H9 (cell line): ENCODE measurements at regions not wholly inside any gene's neighbourhood (a gene's known extent, or its start where the extent isn't known, plus 50 kb on each side); places are given as distances from the start of the nearest gene placed in this dataset.

ENCODE experiments used
- DNase-seq: peaks from one replicate; pipeline ENCODE4 v3.0.0-alpha.2; 2017
- H2AFZ ChIP-seq: one replicate; pipeline ENCODE4 v1.6.1; 2013; ENCODE audit warnings: mild to moderate bottlenecking, low read length, control low read depth, moderate library complexity
- H2AK5ac ChIP-seq: 2 replicates; pipeline ENCODE4 v1.6.1; 2013; ENCODE audit warnings: low read length, control low read depth, mixed read lengths; ENCODE audit not compliant: insufficient read length
- H2BK120ac ChIP-seq: one replicate; pipeline ENCODE4 v1.6.1; 2013; ENCODE audit warnings: low read depth, mild to moderate bottlenecking, low read length, control low read depth, inconsistent platforms; ENCODE audit not compliant: poor library complexity, severe bottlenecking
- H2BK12ac ChIP-seq: 2 replicates; pipeline ENCODE4 v1.6.1; 2013; ENCODE audit warnings: low read length, control low read depth, mixed read lengths, low read depth; ENCODE audit not compliant: insufficient read length
- H2BK15ac ChIP-seq: 2 replicates; pipeline ENCODE4 v1.6.1; 2013; ENCODE audit warnings: low read depth, low read length, control low read depth
- H2BK20ac ChIP-seq: one replicate; pipeline ENCODE4 v1.6.1; 2013; ENCODE audit warnings: low read depth, mild to moderate bottlenecking, low read length, control low read depth, inconsistent platforms; ENCODE audit not compliant: poor library complexity, severe bottlenecking
- H2BK5ac ChIP-seq: 2 replicates; pipeline ENCODE4 v1.6.1; 2013; ENCODE audit warnings: low read length, control low read depth, mixed read lengths; ENCODE audit not compliant: insufficient read length
- H3K14ac ChIP-seq: 2 replicates; pipeline ENCODE4 v1.6.1; 2013; ENCODE audit warnings: low read length, control low read depth; ENCODE audit not compliant: insufficient read depth
- H3K18ac ChIP-seq: 2 replicates; pipeline ENCODE4 v1.6.1; 2013; ENCODE audit warnings: low read depth, mild to moderate bottlenecking, mixed read lengths, low read length, control low read depth; ENCODE audit not compliant: insufficient read length
- H3K23ac ChIP-seq: 2 replicates; pipeline ENCODE4 v1.6.1; 2013; ENCODE audit warnings: low read length, control low read depth, mixed read lengths, low read depth; ENCODE audit not compliant: insufficient read length
- H3K23me2 ChIP-seq: 2 replicates; pipeline ENCODE4 v1.6.1; 2013; ENCODE audit warnings: low read depth, mild to moderate bottlenecking, mixed read lengths, low read length, control low read depth; ENCODE audit not compliant: insufficient read length, poor library complexity, severe bottlenecking
- H3K27ac ChIP-seq: 2 replicates; pipeline ENCODE4 v1.5.1; 2013; ENCODE audit warnings: low read length, control low read depth, mixed read lengths, low read depth; ENCODE audit not compliant: insufficient read length
- H3K27me3 ChIP-seq: 2 replicates; pipeline ENCODE4 v1.6.1; 2013; ENCODE audit warnings: low read length, control low read depth, inconsistent platforms; ENCODE audit not compliant: insufficient read depth
- H3K4ac ChIP-seq: 2 replicates; pipeline ENCODE4 v1.6.1; 2013; ENCODE audit warnings: low read depth, mild to moderate bottlenecking, control low read depth, inconsistent platforms, low read length, moderate library complexity
- H3K4me1 ChIP-seq: 2 replicates; pipeline ENCODE4 v1.6.1; 2013; ENCODE audit warnings: low read length, control low read depth, inconsistent platforms; ENCODE audit not compliant: insufficient read depth
- H3K4me2 ChIP-seq: 2 replicates; pipeline ENCODE4 v1.6.1; 2013; ENCODE audit warnings: low read length, control low read depth, mixed read lengths; ENCODE audit not compliant: insufficient read length, insufficient read depth
- H3K56ac ChIP-seq: 2 replicates; pipeline ENCODE4 v1.6.1; 2013; ENCODE audit warnings: low read depth, mild to moderate bottlenecking, mixed read lengths, low read length, control low read depth; ENCODE audit not compliant: insufficient read length
- H3K79me1 ChIP-seq: 2 replicates; pipeline ENCODE4 v1.6.1; 2013; ENCODE audit warnings: low read depth, mild to moderate bottlenecking, moderate library complexity, low read length, control low read depth, inconsistent platforms; ENCODE audit not compliant: insufficient read depth, poor library complexity, severe bottlenecking
- H3K79me2 ChIP-seq: 2 replicates; pipeline ENCODE4 v1.6.1; 2013; ENCODE audit warnings: low read length, control low read depth, inconsistent platforms; ENCODE audit not compliant: insufficient read depth
- H3K9ac ChIP-seq: 2 replicates; pipeline ENCODE4 v1.6.1; 2013; ENCODE audit warnings: low read length, control low read depth, mixed read lengths; ENCODE audit not compliant: insufficient read length; ENCODE audit errors: extremely low read depth
- H3K9me3 ChIP-seq: one replicate; pipeline ENCODE4 v1.6.1; 2013; ENCODE audit warnings: low read depth, low read length, inconsistent platforms; ENCODE audit not compliant: control insufficient read depth
- H3T11ph ChIP-seq: one replicate; pipeline ENCODE4 v1.6.1; 2013; ENCODE audit warnings: mild to moderate bottlenecking, low read length, control low read depth, inconsistent platforms
- H4K20me1 ChIP-seq: one replicate; pipeline ENCODE4 v1.6.1; 2013; ENCODE audit not compliant: control insufficient read depth, insufficient read length, insufficient read depth
- H4K5ac ChIP-seq: 2 replicates; pipeline ENCODE4 v1.6.1; 2013; ENCODE audit warnings: low read depth, mild to moderate bottlenecking, mixed read lengths, low read length, control low read depth; ENCODE audit not compliant: insufficient read length
- H4K8ac ChIP-seq: replicated peaks from 2 replicates; pipeline ENCODE4 v1.6.1; 2013; ENCODE audit warnings: low read length, control low read depth, mixed read lengths, low read depth; ENCODE audit not compliant: insufficient read length
- H4K91ac ChIP-seq: 2 replicates; pipeline ENCODE4 v1.6.1; 2013; ENCODE audit warnings: low read depth, mild to moderate bottlenecking, moderate library complexity, mixed read lengths, low read length, control low read depth; ENCODE audit not compliant: insufficient read length
- H3K27ac Mint-ChIP-seq, 3 experiments: 2 replicates in 2 of 3; 3 replicates in 1 of 3; pipeline ENCODE4 v1.8.0; 2020 to 2021; ENCODE audit warnings: mixed read lengths in 3 of 3, mild to moderate bottlenecking in 1 of 3, moderate library complexity in 1 of 3
- H3K27me3 Mint-ChIP-seq: 2 replicates; pipeline ENCODE4 v1.8.0; 2021; ENCODE audit warnings: low read depth, mild to moderate bottlenecking, moderate library complexity, mixed read lengths
- H3K36me3 Mint-ChIP-seq, 3 experiments: 2 replicates in 2 of 3; 3 replicates in 1 of 3; pipeline ENCODE4 v1.8.0; 2020 to 2021; ENCODE audit warnings: low read depth in 3 of 3, mixed read lengths in 3 of 3; ENCODE audit not compliant: insufficient read depth in 1 of 3
- H3K4me1 Mint-ChIP-seq, 2 experiments: 2 replicates each; pipeline ENCODE4 v1.8.0; 2020; ENCODE audit warnings: mixed read lengths in 2 of 2
- H3K4me3 Mint-ChIP-seq, 2 experiments: 2 replicates in 1 of 2; 3 replicates in 1 of 2; pipeline ENCODE4 v1.8.0; 2020 to 2021; ENCODE audit warnings: mild to moderate bottlenecking in 2 of 2, mixed read lengths in 2 of 2, moderate library complexity in 1 of 2
- H3K9me3 Mint-ChIP-seq, 2 experiments: 2 replicates in 1 of 2; 3 replicates in 1 of 2; pipeline ENCODE4 v1.8.0; 2020; ENCODE audit warnings: mild to moderate bottlenecking in 2 of 2, mixed read lengths in 2 of 2, moderate library complexity in 1 of 2
- CTCF ChIP-seq: fragments of 200-600 bp; sonication (generic); conservative IDR thresholded peaks from 3 replicates; pipeline ENCODE4 v1.8.0; 2021; ENCODE audit warnings: antibody characterized with exemption, mild to moderate bottlenecking
- WGBS: extraction: QIAGEN DNeasy Blood & Tissue Kit; methylation state at CpG from one replicate; pipeline ENCODE4 v1.1.7; 2013; ENCODE audit warnings: missing lambda C conversion rate, low lambda C conversion rate, mixed read lengths; ENCODE audit not compliant: insufficient read length; ENCODE audit errors: extremely low coverage; 5-methylcytosine and 5-hydroxymethylcytosine counted together

- H2BK120ac ChIP-seq = no peak overlapping the region
- H3T11ph ChIP-seq = no peak overlapping the region
- no peaks in the 10 kb centered on the region for H3K79me2 ChIP-seq
- no peak for TF ChIP-seq CTCF
- H4K5ac ChIP-seq = no peak overlapping the region
- H3K27me3 Mint-ChIP-seq = peaks cover 3% of the 10 kb centered on the region
- no peak overlapping the region for H3K14ac ChIP-seq
- H3K23me2 ChIP-seq = no peaks in the 10 kb centered on the region
- H2AK5ac ChIP-seq = no peak overlapping the region
- peaks cover 0 to 4% (median 2%) of the 10 kb centered on the region in 3 experiments; a peak in 1 of 7 replicates for H3K36me3 Mint-ChIP-seq
- no peak overlapping the region for H2BK12ac ChIP-seq
- H3K4me1 Mint-ChIP-seq = peaks cover 12 to 21% of the 10 kb centered on the region in 2 experiments
- H4K91ac ChIP-seq = no peak overlapping the region
- no peak overlapping the region for H3K23ac ChIP-seq
- 100% methylated on average over 2 of the region's 5 CpGs for WGBS
- H3K79me1 ChIP-seq = no peaks in the 10 kb centered on the region
- DNase-seq = no peak
- H3K18ac ChIP-seq = no peak overlapping the region
- H3K27ac ChIP-seq = no peak overlapping the region
- no peaks in the 10 kb centered on the region for H3K4me1 ChIP-seq
- no peak overlapping the region for H3K9ac ChIP-seq
- no peak overlapping the region for H3K4me2 ChIP-seq
- H3K56ac ChIP-seq = peak overlapping the region; percentile 52
- peaks cover 0 to 3% of the 10 kb centered on the region in 2 experiments; a peak in 1 of 5 replicates for H3K9me3 Mint-ChIP-seq
- no peak overlapping the region for H3K4me3 Mint-ChIP-seq
- no peak overlapping the region for H2BK15ac ChIP-seq
- H2BK20ac ChIP-seq = no peak overlapping the region
- no peaks in the 10 kb centered on the region for H3K9me3 ChIP-seq
- H2BK5ac ChIP-seq = no peak overlapping the region
- no peaks in the 10 kb centered on the region for H3K27me3 ChIP-seq
- no peak overlapping the region for H4K8ac ChIP-seq
- no peak overlapping the region for H2AFZ ChIP-seq
- H3K27ac Mint-ChIP-seq = no peak overlapping the region
- no peak overlapping the region for H3K4ac ChIP-seq
- no peaks in the 10 kb centered on the region for H4K20me1 ChIP-seq
These were observed 93.5 kb upstream of the ALDH1A3 start for GRCh38 chr15:100786139-100786531.
